Astrocyte of the spinal cord (primary cell): ENCODE measurements at regions not wholly inside any gene's neighbourhood (a gene's known extent, or its start where the extent isn't known, plus 50 kb on each side); places are given as distances from the start of the nearest gene placed in this dataset.

ENCODE experiments used
- DNase-seq: peaks from one replicate; pipeline ENCODE4 v3.0.0; 2011; ENCODE audit warnings: low read depth, low spot score
- H3K4me3 ChIP-seq: 2 replicates; pipeline ENCODE4 v1.5.1; 2011; ENCODE audit warnings: low read depth, mild to moderate bottlenecking, low read length, moderate library complexity
- CTCF ChIP-seq: IDR thresholded peaks from 2 replicates; pipeline ENCODE4 v1.5.1; 2012; ENCODE audit warnings: low read depth, mild to moderate bottlenecking, low read length, inconsistent platforms
- in situ Hi-C: cut with HindIII; loops from 2 replicates; pipeline ENCODE4 v1.10.0; 2017; ENCODE audit warnings: low sequenced_read_pairs

- no peak overlapping the region for H3K4me3 ChIP-seq
- TF ChIP-seq CTCF, result no peak
- in situ Hi-C loops, result no loop called here
- no peak for DNase-seq
Observed at GRCh38 chr5:167315762-167316161, 975.7 kb upstream of the WWC1 start.

- DNase-seq, result no peak
- in situ Hi-C loops, result no loop called here
- no peak overlapping the region for H3K4me3 ChIP-seq
- no peak for TF ChIP-seq CTCF
Observed at GRCh38 chr5:167317884-167318283, 973.6 kb upstream of the WWC1 start.

GRCh38 chr5:167319243-167319642 lies 972.2 kb upstream of the WWC1 start:
- no peak for TF ChIP-seq CTCF
- H3K4me3 ChIP-seq, result no peak overlapping the region
- DNase-seq, result no peak
- in situ Hi-C loops, result no loop called here

- in situ Hi-C loops, result no loop called here
- DNase-seq, result no peak
- no peak overlapping the region for H3K4me3 ChIP-seq
- no peak for TF ChIP-seq CTCF
Observed at GRCh38 chr5:167320019-167320418, 971.4 kb upstream of the WWC1 start.

- TF ChIP-seq CTCF, result no peak
- no peak overlapping the region for H3K4me3 ChIP-seq
- no peak for DNase-seq
- in situ Hi-C loops, result no loop called here
Observed at GRCh38 chr5:167332309-167332708, 959.1 kb upstream of the WWC1 start.

GRCh38 chr5:167336161-167336560 lies 955.3 kb upstream of the WWC1 start:
- no peak overlapping the region for H3K4me3 ChIP-seq
- DNase-seq, result no peak
- in situ Hi-C loops, result no loop called here
- no peak for TF ChIP-seq CTCF

GRCh38 chr5:167339205-167339604 lies 952.2 kb upstream of the WWC1 start:
- in situ Hi-C loops, result no loop called here
- no peak for DNase-seq
- no peak for TF ChIP-seq CTCF
- H3K4me3 ChIP-seq, result no peak overlapping the region
